GM12891 (cell line): ENCODE measurements at regions not wholly inside any gene's neighbourhood (a gene's known extent, or its start where the extent isn't known, plus 50 kb on each side); places are given as distances from the start of the nearest gene placed in this dataset.

ENCODE experiments used
- POLR2A ChIP-seq: IDR thresholded peaks from 2 replicates; pipeline ENCODE4 v1.6.1; 2011; ENCODE audit warnings: low read depth, low read length, control low read depth
- POLR2AphosphoS5 ChIP-seq: IDR thresholded peaks from 2 replicates; pipeline ENCODE4 v1.6.1; 2011; ENCODE audit warnings: low read depth, low read length, control low read depth
- POU2F2 ChIP-seq: IDR thresholded peaks from 2 replicates; pipeline ENCODE4 v1.6.1; 2011; ENCODE audit warnings: low read depth, mild to moderate bottlenecking, control low read depth, low read length, moderate library complexity

- no peak for TF ChIP-seq POLR2A
- TF ChIP-seq POLR2AphosphoS5: no peak
- TF ChIP-seq POU2F2: no peak
Observed at GRCh38 chr2:65856928-65857327, 424.5 kb upstream of the SPRED2 start.
